NB4 (cell line): ENCODE measurements at regions not wholly inside any gene's neighbourhood (a gene's known extent, or its start where the extent isn't known, plus 50 kb on each side); places are given as distances from the start of the nearest gene placed in this dataset.

Source experiments
- CTCF ChIP-seq: IDR thresholded peaks from one replicate; pipeline ENCODE4 v1.5.1; 2012; ENCODE audit warnings: low read depth, low read length
- TF ChIP-seq, protein P1 (sequence below): IDR thresholded peaks from 2 replicates; pipeline ENCODE4 v1.6.1; 2011; ENCODE audit warnings: low read depth, low read length

GRCh38 chr4:188778905-188779304 lies 639.7 kb downstream of the TRIML1 start:
- TF ChIP-seq, protein P1, sequence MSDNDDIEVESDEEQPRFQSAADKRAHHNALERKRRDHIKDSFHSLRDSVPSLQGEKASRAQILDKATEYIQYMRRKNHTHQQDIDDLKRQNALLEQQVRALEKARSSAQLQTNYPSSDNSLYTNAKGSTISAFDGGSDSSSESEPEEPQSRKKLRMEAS: no peak
- no peak for TF ChIP-seq CTCF
